ENCODE measurements at regions not wholly inside any gene's neighbourhood (a gene's known extent, or its start where the extent isn't known, plus 50 kb on each side); places are given as distances from the start of the nearest gene placed in this dataset.

DNA sequence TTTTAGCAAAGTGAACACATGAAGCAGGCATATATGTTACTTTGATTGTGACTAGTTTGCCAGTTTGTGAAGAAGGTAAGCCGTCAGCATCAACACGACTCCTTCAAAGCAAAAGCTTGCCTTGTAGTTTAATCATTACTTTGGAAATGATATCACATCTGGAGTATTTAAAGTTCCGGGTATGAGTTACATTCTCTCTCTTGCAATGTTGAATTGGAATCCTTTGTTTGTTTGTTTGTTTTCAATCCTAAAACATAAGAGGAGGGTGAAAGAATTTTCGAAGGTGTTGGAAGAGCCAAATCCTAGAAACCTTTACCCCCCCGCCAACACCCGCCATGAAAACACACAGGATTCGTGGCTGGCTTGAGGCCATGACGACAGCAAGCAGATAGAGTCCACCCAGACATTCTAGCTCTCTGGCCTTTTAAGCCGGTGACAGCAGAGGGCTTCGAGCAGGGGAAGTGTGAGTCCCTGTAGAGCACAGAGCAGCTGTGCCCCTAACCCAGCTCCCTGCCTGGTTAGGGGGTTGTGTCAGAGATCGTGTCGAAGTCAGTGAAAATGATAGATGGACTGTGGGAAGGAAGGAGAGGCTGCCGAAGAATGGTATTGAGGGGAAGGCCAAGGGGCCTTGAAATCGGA, 103.8 kb upstream of the SMIM21 start:
- no peak overlapping the region for H3K9ac ChIP-seq (ENCODE audit: extremely low read depth, low read length, poor library complexity, severe bottlenecking)
- H3K36me3 ChIP-seq (ENCODE audit: control insufficient read depth, insufficient read depth, low read length), result no peaks in the 10 kb centered on the region
- H3K36me3 Mint-ChIP-seq (ENCODE audit: low read depth), result no peaks in the 10 kb centered on the region
- H3K27ac Mint-ChIP-seq, result no peak overlapping the region
- WGBS, 2 experiments (ENCODE audit: insufficient coverage in 1 of 2, insufficient read length in 1 of 2), result 83 to 92% methylated on average over 4 to 14 of the region's 14 CpGs
- no peaks in the 10 kb centered on the region for H3K27me3 Mint-ChIP-seq (ENCODE audit: insufficient read depth)
- TF ChIP-seq CTCF (conservative IDR thresholded peaks at IDR 0.05), result no peak
- no peaks in the 10 kb centered on the region for H3K9me3 Mint-ChIP-seq
- no peaks in the 10 kb centered on the region for H3K4me1 ChIP-seq (ENCODE audit: control insufficient read depth, insufficient read depth, low read length)
- no peaks in the 10 kb centered on the region for H3K27me3 ChIP-seq (ENCODE audit: control insufficient read depth, insufficient read depth, low read length, poor library complexity, severe bottlenecking)
- no peak overlapping the region for H3K27ac ChIP-seq (ENCODE audit: low read depth, low read length)
- H3K4me3 ChIP-seq (ENCODE audit: low read length), result no peak overlapping the region
- DNase-seq, result no peak
- no peak overlapping the region for H3K4me3 Mint-ChIP-seq
- peaks cover 10% of the 10 kb centered on the region for H3K4me1 Mint-ChIP-seq
- no peaks in the 10 kb centered on the region for H3K9me3 ChIP-seq (ENCODE audit: control insufficient read depth, low read length)

- no peaks in the 10 kb centered on the region for H3K36me3 Mint-ChIP-seq (ENCODE audit: low read depth)
- Histone ChIP-seq H3K4me1 (ENCODE audit: control insufficient read depth, insufficient read depth, low read length) (no peaks in the 10 kb centered on the region), H3K27me3 (ENCODE audit: control insufficient read depth, insufficient read depth, low read length, poor library complexity, severe bottlenecking) (no peaks in the 10 kb centered on the region), H3K9me3 (ENCODE audit: control insufficient read depth, low read length) (no peaks in the 10 kb centered on the region), H3K36me3 (ENCODE audit: control insufficient read depth, insufficient read depth, low read length) (no peaks in the 10 kb centered on the region), H3K4me3 (ENCODE audit: low read length) (no peak overlapping the region), H3K27ac (ENCODE audit: low read depth, low read length) (no peak overlapping the region), H3K9ac (ENCODE audit: extremely low read depth, low read length, poor library complexity, severe bottlenecking) (no peak overlapping the region)
- H3K4me3 Mint-ChIP-seq, result no peak overlapping the region
- no peaks in the 10 kb centered on the region for H3K27me3 Mint-ChIP-seq (ENCODE audit: insufficient read depth)
- TF ChIP-seq CTCF (conservative IDR thresholded peaks at IDR 0.05), result no peak
- peaks cover 10% of the 10 kb centered on the region for H3K4me1 Mint-ChIP-seq
- no peaks in the 10 kb centered on the region for H3K9me3 Mint-ChIP-seq
- WGBS, 2 experiments (ENCODE audit: insufficient coverage in 1 of 2, insufficient read length in 1 of 2), result 84 to 96% methylated on average over 6 to 7 of the region's 7 CpGs
- no peak for DNase-seq
- no peak overlapping the region for H3K27ac Mint-ChIP-seq
Measured at GRCh38 chr18:75530566-75531211, 103.2 kb upstream of the SMIM21 start.

DNA sequence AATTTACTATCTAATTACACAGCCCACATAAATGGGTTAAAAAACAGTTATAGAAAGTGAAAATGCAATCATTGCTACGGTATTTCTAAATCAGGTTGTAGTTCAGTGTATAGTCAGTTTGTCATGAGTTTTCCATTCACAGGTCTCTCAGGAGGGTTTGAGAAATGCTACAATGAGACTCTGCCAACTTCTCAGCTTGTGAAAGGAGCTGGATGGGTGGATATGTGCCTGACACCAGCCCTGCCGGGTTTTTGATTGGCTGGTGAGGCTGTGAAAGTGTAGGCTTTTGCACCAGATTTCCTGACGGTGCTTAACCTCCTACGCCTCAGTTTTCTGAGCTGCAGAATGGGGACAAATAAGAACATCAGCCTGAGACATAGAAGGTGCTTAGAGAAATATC, 102.6 kb upstream of the SMIM21 start:
- Histone ChIP-seq H3K36me3 (ENCODE audit: control insufficient read depth, insufficient read depth, low read length) (no peaks in the 10 kb centered on the region), H3K4me3 (ENCODE audit: low read length) (no peak overlapping the region), H3K27me3 (ENCODE audit: control insufficient read depth, insufficient read depth, low read length, poor library complexity, severe bottlenecking) (no peaks in the 10 kb centered on the region), H3K27ac (ENCODE audit: low read depth, low read length) (no peak overlapping the region), H3K9me3 (ENCODE audit: control insufficient read depth, low read length) (no peaks in the 10 kb centered on the region), H3K4me1 (ENCODE audit: control insufficient read depth, insufficient read depth, low read length) (no peaks in the 10 kb centered on the region), H3K9ac (ENCODE audit: extremely low read depth, low read length, poor library complexity, severe bottlenecking) (no peak overlapping the region)
- no peak overlapping the region for H3K27ac Mint-ChIP-seq
- no peak overlapping the region for H3K4me3 Mint-ChIP-seq
- H3K9me3 Mint-ChIP-seq, result no peaks in the 10 kb centered on the region
- no peaks in the 10 kb centered on the region for H3K27me3 Mint-ChIP-seq (ENCODE audit: insufficient read depth)
- DNase-seq, result no peak
- WGBS, 2 experiments (ENCODE audit: insufficient coverage in 1 of 2, insufficient read length in 1 of 2), result 87 to 100% methylated on average over 3 of the region's 4 CpGs
- TF ChIP-seq CTCF (conservative IDR thresholded peaks at IDR 0.05), result no peak
- H3K36me3 Mint-ChIP-seq (ENCODE audit: low read depth), result no peaks in the 10 kb centered on the region
- H3K4me1 Mint-ChIP-seq, result peaks cover 10% of the 10 kb centered on the region

Data from endodermal cell (in vitro differentiated cells).